ENCODE measurements at regions not wholly inside any gene's neighbourhood (a gene's known extent, or its start where the extent isn't known, plus 50 kb on each side); places are given as distances from the start of the nearest gene placed in this dataset.
"Not testable (repeated sequence)": the region's sequence is repeated elsewhere in the genome, so short reads cannot be mapped to it uniquely, and the experiment has no call there.

GRCh38 chr6:27776504-27776903 lies 135.7 kb downstream of the OR2B2 start:
- H3K79me2 ChIP-seq (ENCODE audit: control insufficient read depth, insufficient read depth, low read length) = no peaks in the 10 kb centered on the region
- no peak for DNase-seq (ENCODE audit: low read depth in 2 of 2)
- no peaks in the 10 kb centered on the region for H4K20me1 ChIP-seq (ENCODE audit: control insufficient read depth, extremely low read depth, insufficient read depth, low read length)
- H3K4me2 ChIP-seq (ENCODE audit: extremely low read depth, insufficient read depth, low read length) = no peak overlapping the region
- H3K4me3 ChIP-seq (replicated peaks in 1 of 4; ENCODE audit: control extremely low read depth in 1 of 4, insufficient read depth in 1 of 4, low read depth in 3 of 4, low read length in 4 of 4) = no peak overlapping the region
- no peaks in the 10 kb centered on the region for H3K36me3 ChIP-seq (ENCODE audit: control insufficient read depth, insufficient read depth, low read length)
- no peak overlapping the region for H3K27ac ChIP-seq (ENCODE audit: insufficient read depth, low read length)
- H3K4me1 ChIP-seq (ENCODE audit: control insufficient read depth, extremely low read depth, insufficient read depth, low read length) = no peaks in the 10 kb centered on the region
- H2AFZ ChIP-seq (ENCODE audit: low read length) = no peak overlapping the region
- TF ChIP-seq CTCF (conservative IDR thresholded peaks at IDR 0.05 in 1 of 2, IDR thresholded peaks at IDR 0.05 in 1 of 2; ENCODE audit: low read depth in 1 of 2, low read length in 2 of 2) (no peak), EZH2 (IDR thresholded peaks at IDR 0.05; ENCODE audit: low read length, missing control alignments) (no peak)
- no peak overlapping the region for H3K9ac ChIP-seq (ENCODE audit: insufficient read depth, low read length)
- no peaks in the 10 kb centered on the region for H3K27me3 ChIP-seq (ENCODE audit: control insufficient read depth, insufficient read depth, low read length)
- H3K9me3 ChIP-seq (ENCODE audit: control insufficient read depth, insufficient read depth, low read depth, low read length) = no peaks in the 10 kb centered on the region

- Histone ChIP-seq H3K9me3 (ENCODE audit: control insufficient read depth, insufficient read depth, low read depth, low read length) (no peaks in the 10 kb centered on the region), H3K79me2 (ENCODE audit: control insufficient read depth, insufficient read depth, low read length) (no peaks in the 10 kb centered on the region), H3K4me2 (ENCODE audit: extremely low read depth, insufficient read depth, low read length) (no peak overlapping the region), H3K27me3 (ENCODE audit: control insufficient read depth, insufficient read depth, low read length) (no peaks in the 10 kb centered on the region), H2AFZ (ENCODE audit: low read length) (no peak overlapping the region), H4K20me1 (ENCODE audit: control insufficient read depth, extremely low read depth, insufficient read depth, low read length) (no peaks in the 10 kb centered on the region), H3K27ac (ENCODE audit: insufficient read depth, low read length) (no peak overlapping the region), H3K36me3 (ENCODE audit: control insufficient read depth, insufficient read depth, low read length) (no peaks in the 10 kb centered on the region), H3K9ac (ENCODE audit: insufficient read depth, low read length) (no peak overlapping the region), H3K4me3 (replicated peaks in 1 of 4; ENCODE audit: control extremely low read depth in 1 of 4, insufficient read depth in 1 of 4, low read depth in 3 of 4, low read length in 4 of 4) (no peak overlapping the region), H3K4me1 (ENCODE audit: control insufficient read depth, extremely low read depth, insufficient read depth, low read length) (no peaks in the 10 kb centered on the region)
- DNase-seq (ENCODE audit: low read depth in 2 of 2) = no peak
- TF ChIP-seq CTCF (conservative IDR thresholded peaks at IDR 0.05 in 1 of 2, IDR thresholded peaks at IDR 0.05 in 1 of 2; ENCODE audit: low read depth in 1 of 2, low read length in 2 of 2) = no peak
- no peak for TF ChIP-seq EZH2 (IDR thresholded peaks at IDR 0.05; ENCODE audit: low read length, missing control alignments)
These were observed 136.4 kb downstream of the OR2B2 start for GRCh38 chr6:27775796-27776184.

- not testable (repeated sequence) for H3K79me2 ChIP-seq (ENCODE audit: control insufficient read depth, insufficient read depth, low read length); H3K36me3 ChIP-seq (ENCODE audit: control insufficient read depth, insufficient read depth, low read length); H4K20me1 ChIP-seq (ENCODE audit: control insufficient read depth, extremely low read depth, insufficient read depth, low read length); H3K9ac ChIP-seq (ENCODE audit: insufficient read depth, low read length); H3K27me3 ChIP-seq (ENCODE audit: control insufficient read depth, insufficient read depth, low read length); H3K27ac ChIP-seq (ENCODE audit: insufficient read depth, low read length); H3K4me1 ChIP-seq (ENCODE audit: control insufficient read depth, extremely low read depth, insufficient read depth, low read length); H3K4me3 ChIP-seq (replicated peaks in 1 of 4; ENCODE audit: control extremely low read depth in 1 of 4, insufficient read depth in 1 of 4, low read depth in 3 of 4, low read length in 4 of 4); H3K9me3 ChIP-seq (ENCODE audit: control insufficient read depth, insufficient read depth, low read depth, low read length); H2AFZ ChIP-seq (ENCODE audit: low read length); H3K4me2 ChIP-seq (ENCODE audit: extremely low read depth, insufficient read depth, low read length)
- peak in 1 of 2 donors; percentile 27 for DNase-seq (ENCODE audit: low read depth in 2 of 2)
These were observed 136.9 kb downstream of the OR2B2 start for GRCh38 chr6:27775138-27775795.

- not testable (repeated sequence) for H3K27me3 ChIP-seq (ENCODE audit: control insufficient read depth, insufficient read depth, low read length); H3K4me1 ChIP-seq (ENCODE audit: control insufficient read depth, extremely low read depth, insufficient read depth, low read length); H4K20me1 ChIP-seq (ENCODE audit: control insufficient read depth, extremely low read depth, insufficient read depth, low read length); H3K9ac ChIP-seq (ENCODE audit: insufficient read depth, low read length); H3K27ac ChIP-seq (ENCODE audit: insufficient read depth, low read length); H3K4me2 ChIP-seq (ENCODE audit: extremely low read depth, insufficient read depth, low read length); H3K79me2 ChIP-seq (ENCODE audit: control insufficient read depth, insufficient read depth, low read length); H3K9me3 ChIP-seq (ENCODE audit: control insufficient read depth, insufficient read depth, low read depth, low read length); DNase-seq (ENCODE audit: low read depth in 2 of 2); H2AFZ ChIP-seq (ENCODE audit: low read length); H3K36me3 ChIP-seq (ENCODE audit: control insufficient read depth, insufficient read depth, low read length); H3K4me3 ChIP-seq (replicated peaks in 1 of 4; ENCODE audit: control extremely low read depth in 1 of 4, insufficient read depth in 1 of 4, low read depth in 3 of 4, low read length in 4 of 4)
These were observed 138.0 kb downstream of the OR2B2 start for GRCh38 chr6:27774264-27774600.

GRCh38 chr6:27773542-27774263 lies 138.5 kb downstream of the OR2B2 start:
- H2AFZ ChIP-seq (ENCODE audit: low read length); H3K27me3 ChIP-seq (ENCODE audit: control insufficient read depth, insufficient read depth, low read length); H3K79me2 ChIP-seq (ENCODE audit: control insufficient read depth, insufficient read depth, low read length); H3K4me1 ChIP-seq (ENCODE audit: control insufficient read depth, extremely low read depth, insufficient read depth, low read length); H3K9ac ChIP-seq (ENCODE audit: insufficient read depth, low read length); H3K4me3 ChIP-seq (replicated peaks in 1 of 4; ENCODE audit: control extremely low read depth in 1 of 4, insufficient read depth in 1 of 4, low read depth in 3 of 4, low read length in 4 of 4); H3K9me3 ChIP-seq (ENCODE audit: control insufficient read depth, insufficient read depth, low read depth, low read length); H4K20me1 ChIP-seq (ENCODE audit: control insufficient read depth, extremely low read depth, insufficient read depth, low read length); H3K27ac ChIP-seq (ENCODE audit: insufficient read depth, low read length); H3K36me3 ChIP-seq (ENCODE audit: control insufficient read depth, insufficient read depth, low read length); DNase-seq (ENCODE audit: low read depth in 2 of 2); H3K4me2 ChIP-seq (ENCODE audit: extremely low read depth, insufficient read depth, low read length): not testable (repeated sequence)
